A549 (cell line): ENCODE measurements at regions not wholly inside any gene's neighbourhood (a gene's known extent, or its start where the extent isn't known, plus 50 kb on each side); places are given as distances from the start of the nearest gene placed in this dataset.

Source experiments
- ATAC-seq, 2 experiments: fragments of 200-7000 bp in 1 of 2; fragments of >200 bp in 1 of 2; cut with Nextera tagmentation in 1 of 2; cut with Tn5 transposase in 1 of 2; 3 replicates each; pipeline versions ENCODE4 v1.8.0 to v1.9.1; 2018 to 2020; ENCODE audit warnings: mild to moderate bottlenecking in 1 of 2, moderate library complexity in 1 of 2
- CTCF ChIA-PET: fragments of 300-600 bp; sonication (Branson Sonifier 250); formaldehyde crosslinking; extraction: SDS; loops from one replicate; lab custom pipeline; 2021; ENCODE audit warnings: antibody characterized with exemption, inconsistent platforms; lab: Yijun Ruan, JAX
- POLR2A ChIA-PET: fragments of 350-600 bp; formaldehyde crosslinking; extraction: SDS; loops from one replicate; lab custom pipeline; 2021; ENCODE audit warnings: antibody characterized with exemption, inconsistent platforms; lab: Yijun Ruan, JAX
- DNase-seq, 2 experiments: peaks; one replicate each; pipeline versions ENCODE4 v3.0.0 to v3.0.0-alpha.2; 2011 to 2016; ENCODE audit warnings: low read depth in 1 of 2, low spot score in 1 of 2
- FAIRE-seq: peaks from 2 replicates; lab custom pipeline; 2011; peaks lifted over from hg19 to GRCh38; lab: Jason Lieb, UNC
- H3K27ac ChIP-seq, 2 experiments: fragments of >200 bp; sonication (Bioruptor Twin); formaldehyde crosslinking; 3 replicates each; pipeline ENCODE4 v1.5.1; 2016 to 2017
- H3K4me1 ChIP-seq: fragments of >200 bp; sonication (Bioruptor Twin); formaldehyde crosslinking; 3 replicates; pipeline ENCODE4 v1.6.1; 2016
- H3K4me2 ChIP-seq: fragments of >200 bp; sonication (Bioruptor Twin); formaldehyde crosslinking; 3 replicates; pipeline ENCODE4 v1.6.1; 2016
- H3K4me3 ChIP-seq: fragments of >200 bp; sonication (Bioruptor Twin); formaldehyde crosslinking; 3 replicates; pipeline ENCODE4 v1.5.1; 2016
- H3K9me3 ChIP-seq: fragments of >200 bp; sonication (Bioruptor Twin); formaldehyde crosslinking; 3 replicates; pipeline ENCODE4 v1.6.1; 2016
- CBX2 ChIP-seq: fragments of 200-600 bp; sonication (generic); IDR thresholded peaks from 2 replicates; pipeline ENCODE4 v1.6.1; 2016; ENCODE audit warnings: low read depth, mild to moderate bottlenecking, borderline replicate concordance
- CBX8 ChIP-seq: fragments of 200-600 bp; sonication (generic); IDR thresholded peaks from 2 replicates; pipeline ENCODE4 v1.6.1; 2016
- CHD4 ChIP-seq: fragments of 200-600 bp; sonication (generic); IDR thresholded peaks from 2 replicates; pipeline ENCODE4 v1.6.1; 2016; ENCODE audit warnings: antibody characterized with exemption, mild to moderate bottlenecking, borderline replicate concordance
- ELK1 ChIP-seq: fragments of 150-350 bp; IDR thresholded peaks from 2 replicates; pipeline ENCODE4 v1.6.1; 2014; ENCODE audit warnings: low read depth, mild to moderate bottlenecking, low read length
- EP300 ChIP-seq, 2 experiments: fragments of >200 bp; sonication (Bioruptor Twin); formaldehyde crosslinking; IDR thresholded peaks; 2 replicates in 1 of 2; 3 replicates in 1 of 2; pipeline ENCODE4 v1.6.1; 2016 to 2017
- FOSB ChIP-seq: fragments of 250-450 bp; sonication (Bioruptor Pico); IDR thresholded peaks from 2 replicates; pipeline ENCODE4 v1.5.0; 2020; ENCODE audit warnings: mild to moderate bottlenecking, moderate library complexity
- FOSL2 ChIP-seq, 2 experiments: fragments of 450-650 bp in 1 of 2; fragments of >200 bp in 1 of 2; sonication (Bioruptor Twin) in 1 of 2; formaldehyde crosslinking; IDR thresholded peaks; 2 replicates each; pipeline versions ENCODE4 v1.5.0 to v1.6.1; 2016 to 2020; ENCODE audit warnings: mild to moderate bottlenecking in 1 of 2, moderate library complexity in 1 of 2
- HOXA7 ChIP-seq: fragments of 250-450 bp; sonication (Bioruptor Pico); IDR thresholded peaks from 2 replicates; pipeline ENCODE4 v1.5.0; 2020; ENCODE audit warnings: mild to moderate bottlenecking, moderate library complexity
- JUNB ChIP-seq: fragments of >200 bp; sonication (Bioruptor Twin); formaldehyde crosslinking; IDR thresholded peaks from 2 replicates; pipeline ENCODE4 v1.6.1; 2016
- KDM5A ChIP-seq: fragments of 200-600 bp; sonication (generic); IDR thresholded peaks from 2 replicates; pipeline ENCODE4 v1.6.1; 2016; ENCODE audit warnings: antibody characterized with exemption, mild to moderate bottlenecking
- MAX ChIP-seq: IDR thresholded peaks from 2 replicates; pipeline ENCODE4 v1.6.1; 2012
- MAZ ChIP-seq: fragments of 150-350 bp; IDR thresholded peaks from 2 replicates; pipeline ENCODE4 v1.6.1; 2014; ENCODE audit warnings: antibody characterized with exemption, low read depth, low read length, borderline replicate concordance
- MYC ChIP-seq: IDR thresholded peaks from 2 replicates; pipeline ENCODE4 v1.6.1; 2012; ENCODE audit warnings: mild to moderate bottlenecking, inconsistent platforms, low read length, improper control_type of control experiment, borderline replicate concordance
- NPAS2 ChIP-seq: fragments of 250-450 bp; sonication (Bioruptor Pico); IDR thresholded peaks from 2 replicates; pipeline ENCODE4 v1.8.0; 2022; ENCODE audit warnings: mild to moderate bottlenecking, moderate library complexity, borderline replicate concordance
- NR3C1 ChIP-seq: fragments of >200 bp; sonication (Bioruptor Twin); formaldehyde crosslinking; IDR thresholded peaks from 3 replicates; pipeline ENCODE4 v1.6.1; 2017
- POLR2A ChIP-seq: IDR thresholded peaks from 2 replicates; pipeline ENCODE4 v1.6.1; 2012; ENCODE audit warnings: mild to moderate bottlenecking, low read length
- RCOR1 ChIP-seq: fragments of 150-350 bp; IDR thresholded peaks from 2 replicates; pipeline ENCODE4 v1.6.1; 2014; ENCODE audit warnings: antibody characterized with exemption, low read length, low read depth
- SMC3 ChIP-seq: fragments of >200 bp; sonication (Bioruptor Twin); formaldehyde crosslinking; IDR thresholded peaks from 3 replicates; pipeline ENCODE4 v1.6.1; 2018; ENCODE audit warnings: inconsistent platforms
- ZFP36 ChIP-seq: fragments of 450-650 bp; IDR thresholded peaks from 2 replicates; pipeline ENCODE4 v1.6.1; 2014; ENCODE audit warnings: borderline replicate concordance; ENCODE audit not compliant: partially characterized antibody
- ZSCAN20 ChIP-seq: fragments of 250-450 bp; sonication (Bioruptor Pico); IDR thresholded peaks from 2 replicates; pipeline ENCODE4 v1.8.0; 2022; ENCODE audit warnings: mild to moderate bottlenecking, moderate library complexity
- WGBS: methylation state at CpG from one replicate; pipeline ENCODE4 v1.1.6; 2017; ENCODE audit errors: missing lambda C conversion rate; 5-methylcytosine and 5-hydroxymethylcytosine counted together
- TF ChIP-seq, protein P1 (sequence below): fragments of 250-450 bp; sonication (Bioruptor Pico); IDR thresholded peaks from 2 replicates; pipeline ENCODE4 v1.5.0; 2021; ENCODE audit warnings: mild to moderate bottlenecking, moderate library complexity, borderline replicate concordance
- TF ChIP-seq, protein P2 (sequence below): fragments of 450-650 bp; IDR thresholded peaks from 2 replicates; pipeline ENCODE4 v1.6.1; 2014; ENCODE audit warnings: antibody characterized with exemption
- TF ChIP-seq, protein P3 (sequence below): IDR thresholded peaks from 2 replicates; pipeline ENCODE4 v1.6.1; 2012; ENCODE audit warnings: low read depth, borderline replicate concordance
- TF ChIP-seq, protein P4 (sequence below): fragments of >200 bp; sonication (Bioruptor Twin); formaldehyde crosslinking; IDR thresholded peaks from 3 replicates; pipeline ENCODE4 v1.6.1; 2016

- FAIRE-seq (no peak), DNase-seq (no peak), ATAC-seq (no peak)
- TF ChIP-seq CHD4 (no peak), JUNB (no peak), MAZ (no peak), NPAS2 (CRISPR knock-in tag) (no peak), KDM5A (no peak), FOSB (CRISPR knock-in tag) (no peak), ZSCAN20 (CRISPR knock-in tag) (no peak), ZFP36 (no peak), MAX (no peak), CBX2 (no peak), NR3C1 (no peak), CBX8 (no peak)
- TF ChIP-seq, protein P1, sequence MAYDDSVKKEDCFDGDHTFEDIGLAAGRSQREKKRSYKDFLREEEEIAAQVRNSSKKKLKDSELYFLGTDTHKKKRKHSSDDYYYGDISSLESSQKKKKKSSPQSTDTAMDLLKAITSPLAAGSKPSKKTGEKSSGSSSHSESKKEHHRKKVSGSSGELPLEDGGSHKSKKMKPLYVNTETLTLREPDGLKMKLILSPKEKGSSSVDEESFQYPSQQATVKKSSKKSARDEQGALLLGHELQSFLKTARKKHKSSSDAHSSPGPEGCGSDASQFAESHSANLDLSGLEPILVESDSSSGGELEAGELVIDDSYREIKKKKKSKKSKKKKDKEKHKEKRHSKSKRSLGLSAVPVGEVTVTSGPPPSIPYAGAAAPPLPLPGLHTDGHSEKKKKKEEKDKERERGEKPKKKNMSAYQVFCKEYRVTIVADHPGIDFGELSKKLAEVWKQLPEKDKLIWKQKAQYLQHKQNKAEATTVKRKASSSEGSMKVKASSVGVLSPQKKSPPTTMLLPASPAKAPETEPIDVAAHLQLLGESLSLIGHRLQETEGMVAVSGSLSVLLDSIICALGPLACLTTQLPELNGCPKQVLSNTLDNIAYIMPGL (CRISPR knock-in tag): no peak
- TF ChIP-seq, protein P2, sequence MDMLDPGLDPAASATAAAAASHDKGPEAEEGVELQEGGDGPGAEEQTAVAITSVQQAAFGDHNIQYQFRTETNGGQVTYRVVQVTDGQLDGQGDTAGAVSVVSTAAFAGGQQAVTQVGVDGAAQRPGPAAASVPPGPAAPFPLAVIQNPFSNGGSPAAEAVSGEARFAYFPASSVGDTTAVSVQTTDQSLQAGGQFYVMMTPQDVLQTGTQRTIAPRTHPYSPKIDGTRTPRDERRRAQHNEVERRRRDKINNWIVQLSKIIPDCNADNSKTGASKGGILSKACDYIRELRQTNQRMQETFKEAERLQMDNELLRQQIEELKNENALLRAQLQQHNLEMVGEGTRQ: no peak
- TF ChIP-seq, protein P3, sequence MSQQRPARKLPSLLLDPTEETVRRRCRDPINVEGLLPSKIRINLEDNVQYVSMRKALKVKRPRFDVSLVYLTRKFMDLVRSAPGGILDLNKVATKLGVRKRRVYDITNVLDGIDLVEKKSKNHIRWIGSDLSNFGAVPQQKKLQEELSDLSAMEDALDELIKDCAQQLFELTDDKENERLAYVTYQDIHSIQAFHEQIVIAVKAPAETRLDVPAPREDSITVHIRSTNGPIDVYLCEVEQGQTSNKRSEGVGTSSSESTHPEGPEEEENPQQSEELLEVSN: no peak
- TF ChIP-seq, protein P4, sequence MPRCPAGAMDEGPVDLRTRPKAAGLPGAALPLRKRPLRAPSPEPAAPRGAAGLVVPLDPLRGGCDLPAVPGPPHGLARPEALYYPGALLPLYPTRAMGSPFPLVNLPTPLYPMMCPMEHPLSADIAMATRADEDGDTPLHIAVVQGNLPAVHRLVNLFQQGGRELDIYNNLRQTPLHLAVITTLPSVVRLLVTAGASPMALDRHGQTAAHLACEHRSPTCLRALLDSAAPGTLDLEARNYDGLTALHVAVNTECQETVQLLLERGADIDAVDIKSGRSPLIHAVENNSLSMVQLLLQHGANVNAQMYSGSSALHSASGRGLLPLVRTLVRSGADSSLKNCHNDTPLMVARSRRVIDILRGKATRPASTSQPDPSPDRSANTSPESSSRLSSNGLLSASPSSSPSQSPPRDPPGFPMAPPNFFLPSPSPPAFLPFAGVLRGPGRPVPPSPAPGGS: no peak
- Histone ChIP-seq H3K9me3 (no peaks in the 10 kb centered on the region), H3K4me3 (no peak overlapping the region), H3K4me2 (no peak overlapping the region), H3K4me1 (no peaks in the 10 kb centered on the region), H3K27ac (no peak overlapping the region)
- ChIA-PET POLR2A (no interaction called here), CTCF (interaction anchor here (1.3 to 1.4 kb wide), 2 partner anchors 12 to 237 kb away, joined by 3 to 4 read pairs; no protein-coding TSS in a partner anchor)
- WGBS: 63% methylated on average over 3 of the region's 3 CpGs
Observed at GRCh38 chr10:29186221-29186620, 102.6 kb upstream of the LYZL1 start.

DNA sequence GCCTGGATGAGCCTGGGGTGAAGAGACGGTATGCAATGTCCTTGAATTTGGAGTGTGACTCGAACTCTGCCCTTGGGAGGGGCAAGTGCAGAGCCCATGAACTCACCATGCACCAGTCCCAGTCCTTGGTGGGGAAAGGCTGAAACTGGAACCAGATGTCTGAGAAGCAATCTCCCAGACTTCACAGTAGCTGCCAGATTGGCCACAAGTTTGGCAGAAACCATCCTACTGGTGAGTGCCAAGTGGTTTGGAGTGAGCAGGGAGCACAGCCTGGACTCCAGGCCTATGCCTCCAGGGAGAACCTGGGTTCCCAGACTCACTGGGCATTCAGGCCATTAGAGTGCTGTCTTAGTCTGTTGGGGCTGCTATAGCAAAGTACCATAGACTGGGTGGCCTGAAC, 99.6 kb upstream of the LYZL1 start:
- POLR2A ChIA-PET: no interaction called here
- CTCF ChIA-PET: no interaction called here
- TF ChIP-seq SMC3 (no peak), CBX2 (no peak), CBX8 (no peak), ELK1 (no peak), POLR2A (no peak)

GRCh38 chr10:29191674-29192073, 97.2 kb upstream of the LYZL1 start:
- H3K27ac ChIP-seq: no peak overlapping the region
- ATAC-seq (no peak), DNase-seq (no peak), FAIRE-seq (no peak)
- CTCF ChIA-PET: interaction anchor here (1.0 to 1.3 kb wide), 2 partner anchors 11 to 37 kb away, joined by 3 to 4 read pairs; no protein-coding TSS in a partner anchor
- POLR2A ChIA-PET: no interaction called here
- WGBS: 76% methylated on average over 8 of the region's 8 CpGs
- H3K9me3 ChIP-seq: no peaks in the 10 kb centered on the region
- no peak overlapping the region for H3K4me3 ChIP-seq
- H3K4me1 ChIP-seq: no peaks in the 10 kb centered on the region
- no peak overlapping the region for H3K4me2 ChIP-seq
- TF ChIP-seq NR3C1 (no peak), ZFP36 (no peak), CBX2 (no peak), FOSL2 (IDR thresholded peaks at IDR 0.05) (no peak), FOSL2 (CRISPR knock-in tag; IDR thresholded peaks at IDR 0.05) (no peak), HOXA7 (CRISPR knock-in tag) (no peak), EP300 (IDR thresholded peaks at IDR 0.05) (no peak), RCOR1 (no peak), MYC (no peak), ELK1 (no peak), POLR2A (no peak)
- TF ChIP-seq, protein P2: no peak
- TF ChIP-seq, protein P3: no peak

More for the DNA sequence above, 99.6 kb upstream of the LYZL1 start:
- Histone ChIP-seq H3K4me1 (no peaks in the 10 kb centered on the region), H3K27ac (no peak overlapping the region), H3K4me2 (no peak overlapping the region), H3K4me3 (no peak overlapping the region), H3K9me3 (no peaks in the 10 kb centered on the region)
- no peak for FAIRE-seq
- ATAC-seq: no peak
- DNase-seq: no peak
- 55% methylated on average over 2 of the region's 2 CpGs for WGBS
